ENCODE measurements at regions not wholly inside any gene's neighbourhood (a gene's known extent, or its start where the extent isn't known, plus 50 kb on each side); places are given as distances from the start of the nearest gene placed in this dataset.
A peak's percentile ranks its signal among the peaks of the same experiment; 100 is the strongest.
"Not testable (repeated sequence)": the region's sequence is repeated elsewhere in the genome, so short reads cannot be mapped to it uniquely, and the experiment has no call there.

DNA sequence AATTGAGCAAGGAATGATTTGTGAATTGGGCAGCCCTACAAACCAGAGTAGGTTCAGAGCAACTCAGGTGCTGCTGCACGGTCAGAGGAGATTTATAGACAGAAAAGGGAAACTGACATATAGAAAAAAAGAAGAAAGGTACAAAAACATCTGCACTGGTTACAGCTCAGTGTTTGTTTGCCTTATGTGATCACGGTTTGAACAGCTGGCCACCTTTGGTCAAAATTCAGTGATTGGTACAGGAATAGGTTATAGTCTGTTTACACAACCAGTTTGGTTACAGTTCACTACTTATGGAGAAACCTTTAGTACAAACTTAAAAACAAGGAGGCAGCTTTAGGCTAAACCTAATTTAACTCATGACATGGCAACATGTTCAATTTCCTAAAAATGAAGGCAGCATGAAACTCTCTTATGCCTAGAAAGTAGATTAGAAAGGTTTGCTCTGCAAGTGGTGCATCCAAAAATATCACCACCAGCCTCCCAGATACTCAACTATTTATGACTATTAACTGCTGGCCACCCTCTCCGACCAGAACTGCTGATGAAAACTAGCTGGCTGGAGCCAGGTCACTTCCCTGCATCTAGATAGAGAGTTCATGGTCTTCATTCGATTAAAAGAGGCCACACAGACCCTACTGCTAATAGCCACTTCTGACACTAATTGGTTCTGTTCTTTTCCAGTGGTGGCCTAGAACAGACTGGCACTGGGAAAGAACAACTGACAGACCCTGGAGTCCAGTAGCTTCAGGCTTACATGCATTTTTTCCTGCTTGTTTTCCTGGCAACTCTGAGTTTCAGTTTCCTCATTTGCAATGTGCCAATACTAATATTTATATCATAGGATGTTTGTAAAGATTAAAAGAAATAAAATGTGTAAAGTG lies 548.0 kb downstream of the CCSER2 start:
- Histone ChIP-seq H3K36me3 (ENCODE audit: low read depth) (no peaks in the 10 kb centered on the region), H3K4me3 (no peak overlapping the region), H3K9me3 (no peaks in the 10 kb centered on the region), H3K4me1 (ENCODE audit: low read depth) (no peaks in the 10 kb centered on the region)
- TF ChIP-seq, protein P1, sequence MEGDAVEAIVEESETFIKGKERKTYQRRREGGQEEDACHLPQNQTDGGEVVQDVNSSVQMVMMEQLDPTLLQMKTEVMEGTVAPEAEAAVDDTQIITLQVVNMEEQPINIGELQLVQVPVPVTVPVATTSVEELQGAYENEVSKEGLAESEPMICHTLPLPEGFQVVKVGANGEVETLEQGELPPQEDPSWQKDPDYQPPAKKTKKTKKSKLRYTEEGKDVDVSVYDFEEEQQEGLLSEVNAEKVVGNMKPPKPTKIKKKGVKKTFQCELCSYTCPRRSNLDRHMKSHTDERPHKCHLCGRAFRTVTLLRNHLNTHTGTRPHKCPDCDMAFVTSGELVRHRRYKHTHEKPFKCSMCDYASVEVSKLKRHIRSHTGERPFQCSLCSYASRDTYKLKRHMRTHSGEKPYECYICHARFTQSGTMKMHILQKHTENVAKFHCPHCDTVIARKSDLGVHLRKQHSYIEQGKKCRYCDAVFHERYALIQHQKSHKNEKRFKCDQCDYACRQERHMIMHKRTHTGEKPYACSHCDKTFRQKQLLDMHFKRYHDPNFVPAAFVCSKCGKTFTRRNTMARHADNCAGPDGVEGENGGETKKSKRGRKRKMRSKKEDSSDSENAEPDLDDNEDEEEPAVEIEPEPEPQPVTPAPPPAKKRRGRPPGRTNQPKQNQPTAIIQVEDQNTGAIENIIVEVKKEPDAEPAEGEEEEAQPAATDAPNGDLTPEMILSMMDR (IDR thresholded peaks at IDR 0.05): no peak
- peak in 1 of 3 donors; percentile 23 for DNase-seq
- ATAC-seq: peak; percentile 64
- intact Hi-C loops (cut with DNase I, micrococcal nuclease): no loop called here

DNA sequence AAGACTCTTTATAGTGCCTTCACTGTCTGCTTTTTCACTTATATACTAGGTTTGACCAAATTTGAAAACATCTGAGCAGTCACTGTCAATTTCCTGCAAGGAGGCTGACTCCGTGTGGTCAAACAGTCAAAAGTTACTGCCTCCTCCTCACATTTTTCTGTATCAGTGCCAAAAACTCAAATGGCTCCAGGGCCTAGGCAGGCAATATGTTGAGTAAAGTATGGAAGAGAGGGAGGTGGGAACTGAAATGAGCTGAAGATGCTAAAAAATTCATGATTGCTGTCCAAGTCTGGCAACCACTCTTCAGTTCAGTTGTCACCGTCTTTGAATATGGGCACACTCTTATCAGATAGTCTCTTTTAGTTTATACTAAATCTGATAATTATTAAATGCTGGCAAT lies 551.6 kb downstream of the CCSER2 start:
- Histone ChIP-seq H3K9me3 (no peaks in the 10 kb centered on the region), H3K4me1 (ENCODE audit: low read depth) (no peaks in the 10 kb centered on the region), H3K36me3 (ENCODE audit: low read depth) (no peaks in the 10 kb centered on the region), H3K4me3 (no peak overlapping the region)
- TF ChIP-seq, protein P1 (IDR thresholded peaks at IDR 0.05): no peak
- DNase-seq (no peak), ATAC-seq (no peak)
- intact Hi-C loops (cut with DNase I, micrococcal nuclease): no loop called here

DNA sequence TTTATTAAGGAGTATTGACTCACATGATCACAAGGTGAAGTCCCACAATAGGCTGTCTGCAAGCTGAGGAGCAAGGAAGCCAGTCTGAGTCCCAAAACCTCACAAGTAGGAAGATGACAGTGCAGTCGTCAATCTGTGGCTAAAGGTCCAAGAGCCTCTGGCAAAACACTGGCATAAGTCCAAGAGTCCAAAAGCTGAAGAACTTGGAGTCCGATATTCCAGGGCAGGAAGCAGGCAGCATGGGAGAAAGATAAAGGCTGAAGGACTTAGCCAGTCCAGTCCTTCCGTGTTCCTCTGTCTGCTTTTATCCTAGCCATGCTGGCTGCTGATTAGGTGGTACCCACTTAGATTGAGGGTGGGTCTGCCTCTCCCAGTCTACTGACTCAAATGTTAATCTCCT lies 553.3 kb downstream of the CCSER2 start:
- H3K4me1 ChIP-seq (ENCODE audit: low read depth); intact Hi-C loops (cut with DNase I, micrococcal nuclease); H3K9me3 ChIP-seq; H3K4me3 ChIP-seq; H3K36me3 ChIP-seq (ENCODE audit: low read depth); DNase-seq; ATAC-seq: not testable (repeated sequence)

DNA sequence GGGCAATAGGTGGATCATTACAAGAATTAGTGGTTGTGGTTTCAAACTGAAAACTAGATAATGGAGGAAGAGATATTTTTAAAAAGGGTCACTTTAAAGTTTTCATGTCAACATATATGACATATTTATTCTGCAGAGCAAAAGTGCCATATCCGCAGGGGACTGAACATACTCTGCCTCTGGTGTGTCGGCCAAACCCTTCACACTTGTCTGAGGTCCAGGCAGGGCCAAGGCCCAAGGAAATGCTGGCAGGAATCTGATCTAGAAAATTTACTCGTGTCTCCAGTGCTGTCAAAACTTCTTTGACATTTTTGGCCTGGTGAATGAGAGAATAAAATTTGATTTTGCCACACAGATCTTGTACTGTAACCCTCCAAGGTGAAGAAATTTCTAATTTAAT lies 562.3 kb downstream of the CCSER2 start:
- H3K36me3 ChIP-seq (ENCODE audit: low read depth): no peaks in the 10 kb centered on the region
- H3K4me3 ChIP-seq: no peak overlapping the region
- DNase-seq (no peak), ATAC-seq (no peak)
- H3K9me3 ChIP-seq: no peaks in the 10 kb centered on the region
- TF ChIP-seq, protein P1 (IDR thresholded peaks at IDR 0.05): no peak
- intact Hi-C loops (cut with DNase I, micrococcal nuclease): no loop called here
- no peaks in the 10 kb centered on the region for H3K4me1 ChIP-seq (ENCODE audit: low read depth)

DNA sequence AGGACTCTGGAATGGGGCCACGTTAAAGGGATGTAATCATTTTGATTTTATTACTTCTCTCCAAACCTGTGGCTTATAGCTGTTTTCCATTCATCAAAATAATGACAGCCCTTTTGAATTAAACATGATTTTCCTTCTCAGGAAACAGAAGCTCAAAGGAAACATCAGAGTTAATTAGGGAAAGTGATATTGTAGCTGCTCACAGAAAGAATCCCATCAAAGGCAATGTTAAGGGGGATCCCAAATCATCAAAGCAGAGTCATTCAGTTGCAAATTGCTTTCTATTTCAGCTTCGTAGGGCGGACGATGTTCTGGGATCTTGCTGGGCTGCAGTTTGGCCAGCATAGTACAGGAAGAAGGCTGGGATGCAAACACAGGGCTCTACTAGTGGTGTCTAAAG lies 563.2 kb downstream of the CCSER2 start:
- intact Hi-C loops (cut with DNase I, micrococcal nuclease): no loop called here
- Histone ChIP-seq H3K9me3 (no peaks in the 10 kb centered on the region), H3K4me3 (no peak overlapping the region), H3K36me3 (ENCODE audit: low read depth) (no peaks in the 10 kb centered on the region), H3K4me1 (ENCODE audit: low read depth) (no peaks in the 10 kb centered on the region)
- no peak for DNase-seq
- no peak for ATAC-seq
- TF ChIP-seq, protein P1 (IDR thresholded peaks at IDR 0.05): no peak

DNA sequence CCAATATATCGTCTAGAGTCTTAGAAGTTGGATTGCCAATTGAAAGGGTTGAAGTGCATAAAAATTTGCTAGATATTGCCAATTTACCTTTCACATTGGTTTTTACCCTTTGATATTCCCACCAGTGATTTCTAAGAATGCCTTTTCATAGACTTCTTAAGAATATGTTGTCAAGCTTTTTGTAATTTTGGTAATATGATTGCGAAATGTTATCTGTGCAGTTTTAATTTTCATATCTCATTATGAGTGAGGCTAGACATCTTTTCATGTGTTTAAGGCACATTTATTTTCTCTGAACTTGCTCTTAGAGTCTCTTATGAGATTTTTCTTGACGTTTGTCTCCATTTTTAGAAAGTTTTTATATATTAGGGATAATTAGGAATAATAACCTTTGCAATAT lies 567.2 kb downstream of the CCSER2 start:
- H3K4me3 ChIP-seq: no peak overlapping the region
- H3K4me1 ChIP-seq (ENCODE audit: low read depth): no peaks in the 10 kb centered on the region
- H3K36me3 ChIP-seq (ENCODE audit: low read depth): no peaks in the 10 kb centered on the region
- H3K9me3 ChIP-seq: no peaks in the 10 kb centered on the region
- intact Hi-C loops (cut with DNase I, micrococcal nuclease): no loop called here
- no peak for DNase-seq
- ATAC-seq: no peak
- TF ChIP-seq, protein P1 (IDR thresholded peaks at IDR 0.05): no peak

Data from mucosa of descending colon (tissue), 3 donors.